ENCODE measurements at regions not wholly inside any gene's neighbourhood (a gene's known extent, or its start where the extent isn't known, plus 50 kb on each side); places are given as distances from the start of the nearest gene placed in this dataset.

GRCh38 chr13:30112602-30113435, 194.5 kb downstream of the KATNAL1 start (continued):
- no peak for TF ChIP-seq MAFK (IDR thresholded peaks at IDR 0.05; ENCODE audit: low read depth, low read length)
- TF ChIP-seq FOSL1 (IDR thresholded peaks at IDR 0.05; ENCODE audit: insufficient read depth, low read depth, low read length), result no peak
- TF ChIP-seq KDM5A (IDR thresholded peaks at IDR 0.05; ENCODE audit: low read length), result no peak
- TF ChIP-seq SRF (IDR thresholded peaks at IDR 0.05; ENCODE audit: low read depth, low read length), result no peak
- TF ChIP-seq POU5F1 (IDR thresholded peaks at IDR 0.05; ENCODE audit: low read depth, low read length), result no peak
- TF ChIP-seq TAF7 (optimal IDR thresholded peaks at IDR 0.05; ENCODE audit: borderline replicate concordance, low read depth, low read length), result no peak
- no peak for TF ChIP-seq POLR2AphosphoS5 (IDR thresholded peaks at IDR 0.05; ENCODE audit: low read depth, low read length)
- TF ChIP-seq CHD2 (IDR thresholded peaks at IDR 0.05; ENCODE audit: low read length), result no peak
- TF ChIP-seq GTF2F1 (IDR thresholded peaks at IDR 0.05; ENCODE audit: borderline replicate concordance, low read depth, low read length), result no peak
- TF ChIP-seq RFX5 (IDR thresholded peaks at IDR 0.05; ENCODE audit: borderline replicate concordance, low read depth, low read length), result no peak
- TF ChIP-seq BCL11A (IDR thresholded peaks at IDR 0.05; ENCODE audit: low read depth in 2 of 2, low read length in 2 of 2), result no peak
- no peak for TF ChIP-seq EP300 (IDR thresholded peaks at IDR 0.05; ENCODE audit: borderline replicate concordance in 1 of 2, low read depth in 2 of 2, low read length in 2 of 2)
- TF ChIP-seq TEAD4 (IDR thresholded peaks at IDR 0.05; ENCODE audit: low read depth, low read length), result peak; percentile 89
- TF ChIP-seq EGR1 (IDR thresholded peaks at IDR 0.05; ENCODE audit: borderline replicate concordance, low read depth, low read length), result no peak
- no peak for TF ChIP-seq KDM1A (IDR thresholded peaks at IDR 0.05; ENCODE audit: borderline replicate concordance, low read length)
- TF ChIP-seq TCF12 (IDR thresholded peaks at IDR 0.05; ENCODE audit: low read depth, low read length), result no peak
- peak; percentile 55 for TF ChIP-seq E2F6 (IDR thresholded peaks at IDR 0.05)
- TF ChIP-seq JUND (IDR thresholded peaks at IDR 0.05; ENCODE audit: low read length), result 0 out of 2 replicates have a peak, but pooled peaks have one; percentile 54
- TF ChIP-seq SIRT6 (IDR thresholded peaks at IDR 0.05; ENCODE audit: low read length), result no peak
- 0 out of 4 replicates have a peak, but pooled peaks of 1 of the 2 experiments have one; percentile 55 for TF ChIP-seq SIN3A (conservative IDR thresholded peaks at IDR 0.05 in 1 of 2, IDR thresholded peaks at IDR 0.05 in 1 of 2; ENCODE audit: low read depth in 1 of 2, low read length in 2 of 2)
- TF ChIP-seq USF2 (IDR thresholded peaks at IDR 0.05; ENCODE audit: low read length), result no peak
- TF ChIP-seq SUZ12 (IDR thresholded peaks at IDR 0.05; ENCODE audit: low read length), result no peak
- no peak for TF ChIP-seq ZNF274 (IDR thresholded peaks at IDR 0.05; ENCODE audit: borderline replicate concordance, extremely low read depth, low read length)
